ENCODE measurements at regions not wholly inside any gene's neighbourhood (a gene's known extent, or its start where the extent isn't known, plus 50 kb on each side); places are given as distances from the start of the nearest gene placed in this dataset.

DNA sequence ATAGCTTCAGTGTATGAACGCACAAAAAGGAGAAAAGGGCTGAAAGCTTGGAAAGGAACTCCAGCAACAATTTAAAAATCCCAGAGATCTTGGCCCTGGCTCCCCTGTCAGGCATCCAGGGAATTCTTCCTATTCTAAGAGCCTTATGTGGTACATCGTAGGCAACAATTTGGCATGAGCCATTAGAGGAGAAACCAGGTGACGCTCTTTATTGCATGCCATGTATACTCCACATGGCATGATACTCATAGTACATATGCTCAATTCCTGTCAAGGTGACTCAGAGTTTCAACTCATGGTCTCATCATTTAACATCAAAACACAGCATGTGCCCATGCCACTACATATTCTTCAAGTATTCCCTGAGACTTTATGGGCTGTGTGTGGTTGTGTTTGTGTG is 191.3 kb downstream of the OR13H1 start:
- DNase-seq (ENCODE audit: low spot score): no peak
- TF ChIP-seq, protein P1, sequence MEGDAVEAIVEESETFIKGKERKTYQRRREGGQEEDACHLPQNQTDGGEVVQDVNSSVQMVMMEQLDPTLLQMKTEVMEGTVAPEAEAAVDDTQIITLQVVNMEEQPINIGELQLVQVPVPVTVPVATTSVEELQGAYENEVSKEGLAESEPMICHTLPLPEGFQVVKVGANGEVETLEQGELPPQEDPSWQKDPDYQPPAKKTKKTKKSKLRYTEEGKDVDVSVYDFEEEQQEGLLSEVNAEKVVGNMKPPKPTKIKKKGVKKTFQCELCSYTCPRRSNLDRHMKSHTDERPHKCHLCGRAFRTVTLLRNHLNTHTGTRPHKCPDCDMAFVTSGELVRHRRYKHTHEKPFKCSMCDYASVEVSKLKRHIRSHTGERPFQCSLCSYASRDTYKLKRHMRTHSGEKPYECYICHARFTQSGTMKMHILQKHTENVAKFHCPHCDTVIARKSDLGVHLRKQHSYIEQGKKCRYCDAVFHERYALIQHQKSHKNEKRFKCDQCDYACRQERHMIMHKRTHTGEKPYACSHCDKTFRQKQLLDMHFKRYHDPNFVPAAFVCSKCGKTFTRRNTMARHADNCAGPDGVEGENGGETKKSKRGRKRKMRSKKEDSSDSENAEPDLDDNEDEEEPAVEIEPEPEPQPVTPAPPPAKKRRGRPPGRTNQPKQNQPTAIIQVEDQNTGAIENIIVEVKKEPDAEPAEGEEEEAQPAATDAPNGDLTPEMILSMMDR (IDR thresholded peaks at IDR 0.05): no peak
- no peak overlapping the region for H3K4me3 Mint-ChIP-seq (ENCODE audit: unreplicated experiment)
- H3K27ac Mint-ChIP-seq (ENCODE audit: unreplicated experiment): no peak overlapping the region
- peaks cover 19% of the 10 kb centered on the region for H3K9me3 Mint-ChIP-seq (ENCODE audit: low read depth)
- no peaks in the 10 kb centered on the region for H3K4me1 Mint-ChIP-seq (ENCODE audit: low read depth)
- no peaks in the 10 kb centered on the region for H3K27me3 Mint-ChIP-seq (ENCODE audit: low read depth)
- peaks cover 2% of the 10 kb centered on the region for H3K36me3 Mint-ChIP-seq (ENCODE audit: low read depth)

DNA sequence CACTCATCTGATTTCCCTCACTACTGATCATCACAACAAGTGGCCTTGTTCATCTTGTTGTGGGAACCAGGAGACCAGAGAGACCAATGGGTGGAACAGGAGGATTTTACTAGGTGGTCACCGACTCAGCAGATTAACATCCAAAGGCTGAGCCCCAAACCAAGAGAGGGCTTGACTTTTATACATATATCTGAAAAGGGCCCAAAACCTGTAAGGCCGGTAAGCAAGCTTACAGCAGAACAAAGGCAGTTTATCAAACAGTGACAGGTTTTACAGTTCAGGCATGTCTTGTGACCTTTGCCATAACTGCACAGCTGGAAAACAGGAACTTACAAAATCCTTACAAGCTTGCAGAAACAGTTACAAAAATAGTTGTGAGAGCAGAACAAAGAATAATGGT is 195.9 kb downstream of the OR13H1 start:
- TF ChIP-seq, protein P1 (IDR thresholded peaks at IDR 0.05): no peak
- Mint-ChIP-seq H3K4me1 (ENCODE audit: low read depth) (no peaks in the 10 kb centered on the region), H3K27me3 (ENCODE audit: low read depth) (no peaks in the 10 kb centered on the region), H3K27ac (ENCODE audit: unreplicated experiment) (no peak overlapping the region), H3K4me3 (ENCODE audit: unreplicated experiment) (no peak overlapping the region), H3K9me3 (ENCODE audit: low read depth) (peaks cover 26% of the 10 kb centered on the region), H3K36me3 (ENCODE audit: low read depth) (peaks cover 8% of the 10 kb centered on the region)
- no peak for DNase-seq (ENCODE audit: low spot score)

DNA sequence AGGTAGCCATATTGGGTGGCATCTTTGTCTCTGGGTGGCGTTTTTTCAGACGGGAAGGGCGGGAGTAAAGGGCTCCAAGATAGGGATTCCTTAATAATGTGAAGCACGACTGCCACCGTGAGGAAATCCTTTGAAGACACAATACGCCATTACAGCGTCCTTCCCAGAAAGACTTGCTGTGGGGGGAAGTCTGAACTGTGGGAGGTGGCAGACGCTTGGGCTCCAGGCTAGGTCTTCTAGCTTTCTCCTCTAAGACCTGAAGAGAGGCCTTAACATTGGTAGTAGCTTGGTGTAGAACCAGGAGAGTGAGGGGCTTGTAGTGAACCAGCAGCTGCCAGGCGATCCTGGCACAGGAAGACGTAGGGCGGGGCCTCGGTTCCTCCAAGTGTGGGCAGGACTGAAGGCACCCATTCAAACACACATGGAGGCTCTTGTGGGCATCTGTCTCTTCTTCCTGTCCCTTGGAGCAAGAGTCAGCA is 197.3 kb downstream of the OR13H1 start:
- DNase-seq (ENCODE audit: low spot score): no peak
- peaks cover 10% of the 10 kb centered on the region for H3K36me3 Mint-ChIP-seq (ENCODE audit: low read depth)

DNA sequence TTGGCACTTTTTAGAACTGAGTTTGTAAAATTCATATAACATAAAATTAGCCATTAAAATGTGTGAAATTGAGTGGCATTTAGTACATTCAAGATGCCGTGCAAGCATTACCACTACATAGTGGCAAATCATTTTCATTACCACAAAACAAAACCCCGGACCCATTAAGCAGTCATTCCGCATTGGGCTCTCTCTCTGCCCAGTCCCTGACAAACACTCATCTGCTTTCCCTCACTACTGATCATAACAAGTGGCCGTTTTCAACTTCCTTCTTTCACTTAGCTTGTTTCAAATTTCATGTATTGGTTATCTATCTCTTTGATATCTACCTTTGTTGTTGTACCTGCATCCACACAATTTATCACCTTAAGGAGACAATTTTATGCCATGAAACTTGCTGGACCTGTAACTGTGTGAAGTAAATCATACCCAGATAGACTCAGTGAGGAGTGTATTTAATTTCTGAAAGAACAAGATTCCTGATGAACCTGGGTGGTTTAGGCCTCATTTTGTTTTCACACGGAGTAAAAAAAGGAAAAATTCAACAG is 202.1 kb downstream of the OR13H1 start:
- Mint-ChIP-seq H3K9me3 (ENCODE audit: low read depth) (peaks cover 15% of the 10 kb centered on the region), H3K4me3 (ENCODE audit: unreplicated experiment) (no peak overlapping the region), H3K27ac (ENCODE audit: unreplicated experiment) (no peak overlapping the region), H3K4me1 (ENCODE audit: low read depth) (no peaks in the 10 kb centered on the region), H3K27me3 (ENCODE audit: low read depth) (no peaks in the 10 kb centered on the region), H3K36me3 (ENCODE audit: low read depth) (peaks cover 6% of the 10 kb centered on the region)
- DNase-seq (ENCODE audit: low spot score): no peak
- TF ChIP-seq, protein P1 (IDR thresholded peaks at IDR 0.05): no peak

More for the DNA sequence above, 197.3 kb downstream of the OR13H1 start:
- H3K9me3 Mint-ChIP-seq (ENCODE audit: low read depth): peaks cover 23% of the 10 kb centered on the region
- TF ChIP-seq, protein P1 (IDR thresholded peaks at IDR 0.05): no peak
- H3K4me1 Mint-ChIP-seq (ENCODE audit: low read depth): no peaks in the 10 kb centered on the region
- H3K27me3 Mint-ChIP-seq (ENCODE audit: low read depth): no peaks in the 10 kb centered on the region
- no peak overlapping the region for H3K4me3 Mint-ChIP-seq (ENCODE audit: unreplicated experiment)
- no peak overlapping the region for H3K27ac Mint-ChIP-seq (ENCODE audit: unreplicated experiment)

DNA sequence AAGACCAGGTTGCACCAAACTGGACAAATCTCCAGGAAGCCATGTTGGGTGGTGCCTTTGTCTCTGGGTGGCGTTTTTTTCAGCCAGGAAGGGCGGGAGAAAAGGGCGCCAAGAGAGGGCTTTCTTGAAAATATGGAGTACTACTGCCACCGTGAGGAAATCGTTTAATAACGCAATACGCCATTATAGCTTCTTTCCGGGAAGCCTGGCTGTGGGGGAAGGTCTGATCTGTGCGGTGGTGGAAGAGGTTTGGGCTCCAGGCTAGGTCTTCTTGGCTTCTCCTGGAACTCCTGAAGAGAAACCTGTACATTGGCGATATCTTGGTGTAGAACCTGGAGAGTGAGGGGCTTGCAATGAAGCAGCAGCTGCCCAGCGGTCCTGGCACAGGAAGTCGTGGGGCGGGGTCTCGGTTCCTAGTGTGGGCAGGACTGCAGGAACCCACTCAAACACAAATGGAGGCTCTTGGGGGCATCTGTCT is 202.7 kb downstream of the OR13H1 start:
- Mint-ChIP-seq H3K36me3 (ENCODE audit: low read depth) (peaks cover 5% of the 10 kb centered on the region), H3K4me3 (ENCODE audit: unreplicated experiment) (no peak overlapping the region), H3K27me3 (ENCODE audit: low read depth) (no peaks in the 10 kb centered on the region), H3K27ac (ENCODE audit: unreplicated experiment) (no peak overlapping the region), H3K4me1 (ENCODE audit: low read depth) (no peaks in the 10 kb centered on the region), H3K9me3 (ENCODE audit: low read depth) (peaks cover 10% of the 10 kb centered on the region)
- TF ChIP-seq, protein P1 (IDR thresholded peaks at IDR 0.05): no peak
- DNase-seq (ENCODE audit: low spot score): no peak

Data from chondrocyte (in vitro differentiated cells).